HT1080 (cell line): ENCODE measurements at regions not wholly inside any gene's neighbourhood (a gene's known extent, or its start where the extent isn't known, plus 50 kb on each side); places are given as distances from the start of the nearest gene placed in this dataset.

ENCODE experiments used
- DNase-seq: peaks from one replicate; pipeline ENCODE4 v3.0.0-alpha.2; 2015; ENCODE audit warnings: low read depth

GRCh38 chr9:134243778-134244467 lies 79.6 kb upstream of the RNU6ATAC start:
- no peak for DNase-seq

GRCh38 chr9:134245179-134245578 lies 80.8 kb upstream of the RNU6ATAC start:
- DNase-seq = no peak

GRCh38 chr9:134247918-134248631 lies 78.2 kb upstream of the RXRA start:
- DNase-seq = no peak

- no peak for DNase-seq
Observed at GRCh38 chr9:134251296-134252069, 74.8 kb upstream of the RXRA start.

GRCh38 chr9:134252084-134252830 lies 74.0 kb upstream of the RXRA start:
- no peak for DNase-seq

- DNase-seq = no peak
Observed at GRCh38 chr9:134253606-134254205, 72.5 kb upstream of the RXRA start.

- no peak for DNase-seq
Observed at GRCh38 chr9:134258332-134258731, 67.9 kb upstream of the RXRA start.

- DNase-seq = no peak
Observed at GRCh38 chr9:134258828-134259546, 67.3 kb upstream of the RXRA start.

GRCh38 chr9:134259708-134260107 lies 66.5 kb upstream of the RXRA start:
- no peak for DNase-seq

GRCh38 chr9:134260801-134261200 lies 65.5 kb upstream of the RXRA start:
- DNase-seq = no peak

- no peak for DNase-seq
Observed at GRCh38 chr9:134262035-134262434, 64.2 kb upstream of the RXRA start.

- no peak for DNase-seq
Observed at GRCh38 chr9:134263596-134263995, 62.7 kb upstream of the RXRA start.

- no peak for DNase-seq
Observed at GRCh38 chr9:134264169-134264568, 62.1 kb upstream of the RXRA start.

GRCh38 chr9:134265078-134265477 lies 61.2 kb upstream of the RXRA start:
- no peak for DNase-seq

- DNase-seq = no peak
Observed at GRCh38 chr9:134266418-134266817, 59.8 kb upstream of the RXRA start.

- no peak for DNase-seq
Observed at GRCh38 chr9:134267305-134267880, 58.9 kb upstream of the RXRA start.

GRCh38 chr9:134267881-134268724 lies 58.2 kb upstream of the RXRA start:
- peak; percentile 17 for DNase-seq

- DNase-seq = no peak
Observed at GRCh38 chr9:134268747-134269146, 57.5 kb upstream of the RXRA start.
